Progenitor cell of endocrine pancreas (in vitro differentiated cells): ENCODE measurements at regions not wholly inside any gene's neighbourhood (a gene's known extent, or its start where the extent isn't known, plus 50 kb on each side); places are given as distances from the start of the nearest gene placed in this dataset.

Source experiments
- DNase-seq: peaks from one replicate; pipeline ENCODE4 v3.0.0; 2021; ENCODE audit warnings: low spot score; ENCODE audit not compliant: unreplicated experiment
- H3K27ac Mint-ChIP-seq: 2 replicates; pipeline ENCODE4 v1.8.0; 2021; ENCODE audit warnings: mild to moderate bottlenecking, moderate library complexity, mixed read lengths
- H3K27me3 Mint-ChIP-seq: 2 replicates; pipeline ENCODE4 v1.8.0; 2021; ENCODE audit warnings: mixed read lengths
- H3K36me3 Mint-ChIP-seq: 2 replicates; pipeline ENCODE4 v1.8.0; 2022; ENCODE audit warnings: mixed read lengths; ENCODE audit not compliant: insufficient read depth
- H3K4me1 Mint-ChIP-seq: 2 replicates; pipeline ENCODE4 v1.8.0; 2021; ENCODE audit warnings: low read depth, mixed read lengths
- H3K4me3 Mint-ChIP-seq: 2 replicates; pipeline ENCODE4 v1.8.0; 2021; ENCODE audit warnings: low read depth, mild to moderate bottlenecking, moderate library complexity, mixed read lengths
- H3K9me3 Mint-ChIP-seq: 2 replicates; pipeline ENCODE4 v1.8.0; 2021; ENCODE audit warnings: low read depth, mixed read lengths
- CTCF ChIP-seq: fragments of 200-600 bp; sonication (generic); IDR thresholded peaks from one replicate; pipeline ENCODE4 v1.5.0; 2021; ENCODE audit warnings: antibody characterized with exemption, mild to moderate bottlenecking; ENCODE audit not compliant: unreplicated experiment

- no peak overlapping the region for H3K27ac Mint-ChIP-seq
- H3K4me1 Mint-ChIP-seq = peaks cover 18% of the 10 kb centered on the region
- DNase-seq = no peak
- no peak for TF ChIP-seq CTCF
- H3K27me3 Mint-ChIP-seq = peaks cover 11% of the 10 kb centered on the region
- no peaks in the 10 kb centered on the region for H3K9me3 Mint-ChIP-seq
- no peak overlapping the region for H3K4me3 Mint-ChIP-seq
- no peaks in the 10 kb centered on the region for H3K36me3 Mint-ChIP-seq
Observed at GRCh38 chr2:104664672-104665071, 189.2 kb upstream of the POU3F3 start.

GRCh38 chr2:104668631-104669030, 185.3 kb upstream of the POU3F3 start:
- no peak overlapping the region for H3K4me3 Mint-ChIP-seq
- DNase-seq = no peak
- no peak for TF ChIP-seq CTCF
- H3K27me3 Mint-ChIP-seq = peaks cover 14% of the 10 kb centered on the region
- H3K36me3 Mint-ChIP-seq = no peaks in the 10 kb centered on the region
- no peak overlapping the region for H3K27ac Mint-ChIP-seq
- H3K4me1 Mint-ChIP-seq = peaks cover 16% of the 10 kb centered on the region
- H3K9me3 Mint-ChIP-seq = no peaks in the 10 kb centered on the region

- Mint-ChIP-seq H3K9me3 (no peaks in the 10 kb centered on the region), H3K36me3 (no peaks in the 10 kb centered on the region), H3K4me1 (peaks cover 3% of the 10 kb centered on the region), H3K27me3 (peaks cover 25% of the 10 kb centered on the region), H3K27ac (no peak overlapping the region), H3K4me3 (no peak overlapping the region)
- TF ChIP-seq CTCF = no peak
- DNase-seq = no peak
Observed at GRCh38 chr2:104673225-104673624, 180.7 kb upstream of the POU3F3 start.

GRCh38 chr2:104678181-104678580, 175.7 kb upstream of the POU3F3 start:
- H3K27me3 Mint-ChIP-seq = peaks cover 23% of the 10 kb centered on the region
- H3K4me1 Mint-ChIP-seq = peaks cover 4% of the 10 kb centered on the region
- TF ChIP-seq CTCF = no peak
- no peak overlapping the region for H3K4me3 Mint-ChIP-seq
- H3K27ac Mint-ChIP-seq = no peak overlapping the region
- H3K36me3 Mint-ChIP-seq = no peaks in the 10 kb centered on the region
- no peak for DNase-seq
- no peaks in the 10 kb centered on the region for H3K9me3 Mint-ChIP-seq

- Mint-ChIP-seq H3K9me3 (no peaks in the 10 kb centered on the region), H3K36me3 (no peaks in the 10 kb centered on the region), H3K4me1 (no peaks in the 10 kb centered on the region), H3K4me3 (no peak overlapping the region), H3K27ac (no peak overlapping the region), H3K27me3 (peaks cover 16% of the 10 kb centered on the region)
- no peak for DNase-seq
- TF ChIP-seq CTCF = no peak
Observed at GRCh38 chr2:104685591-104685990, 168.3 kb upstream of the POU3F3 start.
